ENCODE measurements at regions not wholly inside any gene's neighbourhood (a gene's known extent, or its start where the extent isn't known, plus 50 kb on each side); places are given as distances from the start of the nearest gene placed in this dataset.

- no peak overlapping the region for H3K18ac ChIP-seq (ENCODE audit: insufficient read length, low read depth, low read length)
- H3K23me2 ChIP-seq (ENCODE audit: insufficient read length, low read depth, low read length, poor library complexity, severe bottlenecking): no peaks in the 10 kb centered on the region
- no peaks in the 10 kb centered on the region for H3K79me2 ChIP-seq (ENCODE audit: insufficient read depth, low read length)
- H3K27me3 Mint-ChIP-seq (ENCODE audit: low read depth): no peaks in the 10 kb centered on the region
- no peak overlapping the region for H3K27ac ChIP-seq (ENCODE audit: insufficient read length, low read depth, low read length)
- no peak overlapping the region for H2BK12ac ChIP-seq (ENCODE audit: insufficient read length, low read depth, low read length)
- no peak overlapping the region for H3K9ac ChIP-seq (ENCODE audit: extremely low read depth, insufficient read length, low read length)
- H3K79me1 ChIP-seq (ENCODE audit: insufficient read depth, low read depth, low read length, poor library complexity, severe bottlenecking): no peaks in the 10 kb centered on the region
- H3K4me1 ChIP-seq (ENCODE audit: insufficient read depth, low read length): no peaks in the 10 kb centered on the region
- H3K14ac ChIP-seq (ENCODE audit: insufficient read depth, low read length): no peak overlapping the region; the same call in 1 of the 2 replicates
- no peaks in the 10 kb centered on the region for H4K20me1 ChIP-seq (ENCODE audit: control insufficient read depth, insufficient read depth, insufficient read length)
- H3K4ac ChIP-seq (ENCODE audit: low read depth, low read length): no peak overlapping the region
- H3K4me2 ChIP-seq (ENCODE audit: insufficient read depth, insufficient read length, low read length): no peak overlapping the region
- no peaks in the 10 kb centered on the region for H3K9me3 Mint-ChIP-seq
- H3K4me1 Mint-ChIP-seq: no peaks in the 10 kb centered on the region; a peak in 1 of 4 replicates
- H3T11ph ChIP-seq (ENCODE audit: low read length): no peak overlapping the region
- H4K91ac ChIP-seq (ENCODE audit: insufficient read length, low read depth, low read length): no peak overlapping the region
- WGBS (ENCODE audit: extremely low coverage, insufficient read length, low lambda C conversion rate): no CpG with 5 or more reads among the region's 3 CpGs
- no peak overlapping the region for H3K56ac ChIP-seq (ENCODE audit: insufficient read length, low read depth, low read length)
- no peak overlapping the region for H3K4me3 Mint-ChIP-seq
- no peak for DNase-seq
- no peak overlapping the region for H3K23ac ChIP-seq (ENCODE audit: insufficient read length, low read depth, low read length)
- no peak for TF ChIP-seq CTCF (conservative IDR thresholded peaks at IDR 0.05)
- H3K27me3 ChIP-seq (ENCODE audit: insufficient read depth, low read length): no peaks in the 10 kb centered on the region
- no peak overlapping the region for H2AK5ac ChIP-seq (ENCODE audit: insufficient read length, low read length)
- no peak overlapping the region for H4K8ac ChIP-seq (replicated peaks; ENCODE audit: insufficient read length, low read depth, low read length)
- no peak overlapping the region for H3K27ac Mint-ChIP-seq
- H2BK15ac ChIP-seq (ENCODE audit: low read depth, low read length): no peak overlapping the region
- H4K5ac ChIP-seq (ENCODE audit: insufficient read length, low read depth, low read length): no peak overlapping the region
- H3K9me3 ChIP-seq (ENCODE audit: control insufficient read depth, low read depth, low read length): no peaks in the 10 kb centered on the region
- no peaks in the 10 kb centered on the region for H3K36me3 Mint-ChIP-seq (ENCODE audit: insufficient read depth in 1 of 3, low read depth in 3 of 3)
- no peak overlapping the region for H2BK120ac ChIP-seq (ENCODE audit: low read depth, low read length, poor library complexity, severe bottlenecking)
- no peak overlapping the region for H2BK20ac ChIP-seq (ENCODE audit: low read depth, low read length, poor library complexity, severe bottlenecking)
- no peak overlapping the region for H2AFZ ChIP-seq (ENCODE audit: low read length)
- H2BK5ac ChIP-seq (ENCODE audit: insufficient read length, low read length): no peak overlapping the region
Observed at GRCh38 chr20:6560978-6561377, 206.5 kb upstream of the BMP2 start.

Data from H9 (cell line).